ENCODE measurements at regions not wholly inside any gene's neighbourhood (a gene's known extent, or its start where the extent isn't known, plus 50 kb on each side); places are given as distances from the start of the nearest gene placed in this dataset.

- no peak overlapping the region for H3K4me2 ChIP-seq
- no peaks in the 10 kb centered on the region for H3K79me2 ChIP-seq (replicated peaks; ENCODE audit: insufficient read depth)
- no peaks in the 10 kb centered on the region; the same call in 1 of the 3 replicates for H3K9me3 Mint-ChIP-seq
- H3K9me2 ChIP-seq (ENCODE audit: insufficient read depth): no peaks in the 10 kb centered on the region
- no peaks in the 10 kb centered on the region for H3K4me1 Mint-ChIP-seq
- ATAC-seq: no peak
- TF ChIP-seq REST (IDR thresholded peaks at IDR 0.05; ENCODE audit: unreplicated experiment): no peak
- DNase-seq (ENCODE audit: low spot score): no peak
- H3K27ac Mint-ChIP-seq: no peak overlapping the region
- no peak overlapping the region for H2AFZ ChIP-seq
- H3K4me3 Mint-ChIP-seq: no peak overlapping the region
- no peaks in the 10 kb centered on the region for H3K36me3 ChIP-seq (ENCODE audit: insufficient read depth)
- no peaks in the 10 kb centered on the region for H4K20me1 ChIP-seq (replicated peaks; ENCODE audit: insufficient read depth)
- H3K4me1 ChIP-seq (ENCODE audit: insufficient read depth): no peaks in the 10 kb centered on the region
- no peak overlapping the region for H3K27ac ChIP-seq (ENCODE audit: low read depth)
- H3K27me3 Mint-ChIP-seq (ENCODE audit: insufficient read depth, low read depth, poor library complexity): no peaks in the 10 kb centered on the region
- H3K36me3 Mint-ChIP-seq (ENCODE audit: low read depth): no peaks in the 10 kb centered on the region; the same call in 2 of the 3 replicates
- H3K27me3 ChIP-seq (ENCODE audit: insufficient read depth): no peaks in the 10 kb centered on the region
- H3F3A ChIP-seq (replicated peaks; ENCODE audit: low read depth): no peaks in the 10 kb centered on the region
- no peak overlapping the region for H3K4me3 ChIP-seq
Measured at GRCh38 chr10:64484811-64485330, 963.7 kb downstream of the REEP3 start.

GRCh38 chr10:64486149-64486548 lies 964.9 kb downstream of the REEP3 start:
- H3K27ac ChIP-seq (ENCODE audit: low read depth): no peak overlapping the region
- ATAC-seq (no peak), DNase-seq (ENCODE audit: low spot score) (no peak)
- no peaks in the 10 kb centered on the region for H3F3A ChIP-seq (replicated peaks; ENCODE audit: low read depth)
- no peaks in the 10 kb centered on the region for H3K79me2 ChIP-seq (replicated peaks; ENCODE audit: insufficient read depth)
- no peaks in the 10 kb centered on the region for H3K4me1 ChIP-seq (ENCODE audit: insufficient read depth)
- H3K27me3 ChIP-seq (ENCODE audit: insufficient read depth): no peaks in the 10 kb centered on the region
- no peaks in the 10 kb centered on the region for H3K9me2 ChIP-seq (ENCODE audit: insufficient read depth)
- H3K27ac Mint-ChIP-seq: no peak overlapping the region
- no peak overlapping the region for H3K4me2 ChIP-seq
- no peaks in the 10 kb centered on the region for H3K4me1 Mint-ChIP-seq
- no peaks in the 10 kb centered on the region for H3K36me3 ChIP-seq (ENCODE audit: insufficient read depth)
- H2AFZ ChIP-seq: no peak overlapping the region
- H3K4me3 Mint-ChIP-seq: no peak overlapping the region
- H4K20me1 ChIP-seq (replicated peaks; ENCODE audit: insufficient read depth): no peaks in the 10 kb centered on the region
- no peak overlapping the region for H3K4me3 ChIP-seq
- H3K27me3 Mint-ChIP-seq (ENCODE audit: insufficient read depth, low read depth, poor library complexity): no peaks in the 10 kb centered on the region
- no peaks in the 10 kb centered on the region; the same call in 2 of the 3 replicates for H3K36me3 Mint-ChIP-seq (ENCODE audit: low read depth)
- no peaks in the 10 kb centered on the region; the same call in 2 of the 3 replicates for H3K9me3 Mint-ChIP-seq
- TF ChIP-seq EZH2 (IDR thresholded peaks at IDR 0.05; ENCODE audit: low read depth, unreplicated experiment): no peak
- no peak for TF ChIP-seq JUNB (IDR thresholded peaks at IDR 0.05; ENCODE audit: unreplicated experiment)
- TF ChIP-seq ZNF114 (CRISPR knock-in tag; IDR thresholded peaks at IDR 0.05): no peak
- no peak for TF ChIP-seq NANOG (IDR thresholded peaks at IDR 0.05; ENCODE audit: borderline replicate concordance)
- no peak for TF ChIP-seq CREB1 (CRISPR knock-in tag; IDR thresholded peaks at IDR 0.05; ENCODE audit: low read depth)
- no peak for TF ChIP-seq REST (IDR thresholded peaks at IDR 0.05; ENCODE audit: unreplicated experiment)
- TF ChIP-seq ETS1 (IDR thresholded peaks at IDR 0.05): no peak
- no peak for TF ChIP-seq EZH2phosphoT487 (IDR thresholded peaks at IDR 0.05; ENCODE audit: unreplicated experiment)
- TF ChIP-seq ZNF331 (CRISPR knock-in tag; IDR thresholded peaks at IDR 0.05; ENCODE audit: low read depth): no peak
- TF ChIP-seq POLR2AphosphoS5 (IDR thresholded peaks at IDR 0.05; ENCODE audit: low read depth): no peak
